ENCODE measurements at regions not wholly inside any gene's neighbourhood (a gene's known extent, or its start where the extent isn't known, plus 50 kb on each side); places are given as distances from the start of the nearest gene placed in this dataset.

- TF ChIP-seq CTCF (IDR thresholded peaks at IDR 0.05 in 4 of 5, conservative IDR thresholded peaks at IDR 0.05 in 1 of 5), result no peak
- TF ChIP-seq POLR2A (IDR thresholded peaks at IDR 0.05), result no peak
These were observed 58.3 kb downstream of the RGS2 start for GRCh38 chr1:192867180-192867579.
